T-cell (primary cell): ENCODE measurements at regions not wholly inside any gene's neighbourhood (a gene's known extent, or its start where the extent isn't known, plus 50 kb on each side); places are given as distances from the start of the nearest gene placed in this dataset.

Experiments used
- ATAC-seq, 4 experiments: fragments of 200-7000 bp in 3 of 4; fragments of 150-1000 bp in 1 of 4; cut with Tn5 transposase; replicated peaks in 1 of 4; 1 replicate in 3 of 4; 2 replicates in 1 of 4; pipeline ENCODE4 v1.10.0; 2021; ENCODE audit warnings: moderate library complexity in 3 of 4, mild to moderate bottlenecking in 2 of 4, moderate number of reproducible peaks in 1 of 4
- CTCF ChIA-PET, 2 donors: fragments of 300-600 bp; sonication (Branson Sonifier 250); formaldehyde crosslinking; loops; one replicate each; lab custom pipeline; 2022; ENCODE audit warnings: antibody characterized with exemption in 2 of 2; lab: Charles Lee
- POLR2A ChIA-PET, 2 donors: fragments of 300-600 bp; sonication (Branson Sonifier 250); formaldehyde crosslinking; loops; one replicate each; lab custom pipeline; 2022; ENCODE audit warnings: antibody characterized with exemption in 2 of 2; lab: Charles Lee
- DNase-seq, 35 experiments: peaks; one replicate each; pipeline versions ENCODE4 v3.0.0 to v3.0.0-alpha.2; 2013 to 2023
- H3K27ac ChIP-seq: one replicate; pipeline ENCODE4 v1.5.1; 2013; ENCODE audit warnings: low read length
- H3K27me3 ChIP-seq, 2 experiments: replicated peaks in 1 of 2; 1 replicate in 1 of 2; 2 replicates in 1 of 2; pipeline versions ENCODE4 v1.6.1 to v1.7.0; 2013; ENCODE audit warnings: low read length in 1 of 2, mixed read lengths in 1 of 2; ENCODE audit not compliant: control insufficient read depth in 2 of 2, insufficient read depth in 2 of 2; ENCODE audit errors: extremely low read depth in 1 of 2
- H3K36me3 ChIP-seq, 2 donors: 1 replicate in 1 of 2; 2 replicates in 1 of 2; pipeline versions ENCODE4 v1.6.1 to v1.7.0; 2013; ENCODE audit warnings: low read length in 1 of 2; ENCODE audit not compliant: control insufficient read depth in 2 of 2, insufficient read depth in 1 of 2; ENCODE audit errors: extremely low read depth in 1 of 2
- H3K4me1 ChIP-seq, 2 experiments: 1 replicate in 1 of 2; 2 replicates in 1 of 2; pipeline versions ENCODE4 v1.6.1 to v1.7.0; 2013; ENCODE audit warnings: low read length in 2 of 2, mixed read lengths in 1 of 2; ENCODE audit not compliant: insufficient read depth in 2 of 2, control insufficient read depth in 1 of 2; ENCODE audit errors: extremely low read depth in 1 of 2
- H3K4me3 ChIP-seq, 2 donors: 1 replicate in 1 of 2; 2 replicates in 1 of 2; pipeline versions ENCODE4 v1.5.1 to v1.7.0; 2013; ENCODE audit warnings: mild to moderate bottlenecking in 2 of 2, low read length in 1 of 2, moderate library complexity in 1 of 2; ENCODE audit not compliant: control insufficient read depth in 1 of 2; ENCODE audit errors: extremely low read depth in 1 of 2
- H3K9me3 ChIP-seq: 2 replicates; pipeline ENCODE4 v1.7.0; 2013
- H3K27ac Mint-ChIP-seq, 2 donors: one replicate each; pipeline ENCODE4 v1.8.0; 2020 to 2021; ENCODE audit warnings: mild to moderate bottlenecking in 2 of 2, mixed read lengths in 2 of 2
- H3K27me3 Mint-ChIP-seq, 2 donors: one replicate each; pipeline ENCODE4 v1.8.0; 2021 to 2022; ENCODE audit warnings: mixed read lengths in 2 of 2
- H3K36me3 Mint-ChIP-seq: one replicate; pipeline ENCODE4 v1.8.0; 2021; ENCODE audit warnings: mixed read lengths
- H3K4me1 Mint-ChIP-seq, 3 donors: one replicate each; pipeline ENCODE4 v1.8.0; 2020 to 2022; ENCODE audit warnings: mixed read lengths in 3 of 3, mild to moderate bottlenecking in 1 of 3
- H3K4me3 Mint-ChIP-seq, 3 donors: one replicate each; pipeline ENCODE4 v1.8.0; 2020 to 2022; ENCODE audit warnings: mild to moderate bottlenecking in 3 of 3, mixed read lengths in 3 of 3, moderate library complexity in 3 of 3
- H3K9me3 Mint-ChIP-seq, 3 donors: one replicate each; pipeline ENCODE4 v1.8.0; 2020 to 2022; ENCODE audit warnings: mixed read lengths in 3 of 3
- WGBS: methylation state at CpG from one replicate; pipeline ENCODE4 v1.1.5; 2013; ENCODE audit warnings: missing lambda C conversion rate; ENCODE audit not compliant: insufficient coverage; 5-methylcytosine and 5-hydroxymethylcytosine counted together

GRCh38 chr2:41152318-41152717 is 700.4 kb upstream of the SLC8A1 start:
- H3K9me3 ChIP-seq = no peaks in the 10 kb centered on the region
- H3K4me3 ChIP-seq = no peak overlapping the region
- H3K27ac Mint-ChIP-seq = no peak overlapping the region
- no peaks in the 10 kb centered on the region for H3K4me1 ChIP-seq
- no peaks in the 10 kb centered on the region for H3K36me3 ChIP-seq
- no peak for ATAC-seq
- H3K4me1 Mint-ChIP-seq = no peaks in the 10 kb centered on the region
- ChIA-PET POLR2A (no interaction called here), CTCF (no interaction called here)
- peaks cover 3 to 8% (median 6%) of the 10 kb centered on the region in 3 donors for H3K9me3 Mint-ChIP-seq
- no peak overlapping the region for H3K27ac ChIP-seq
- H3K27me3 Mint-ChIP-seq = no peaks in the 10 kb centered on the region
- H3K4me3 Mint-ChIP-seq = no peak overlapping the region
- no peaks in the 10 kb centered on the region for H3K27me3 ChIP-seq
- no peaks in the 10 kb centered on the region for H3K36me3 Mint-ChIP-seq
- no peak for DNase-seq

- no peak overlapping the region for H3K4me3 ChIP-seq
- no peaks in the 10 kb centered on the region for H3K9me3 ChIP-seq
- ChIA-PET POLR2A (no interaction called here), CTCF (no interaction called here)
- DNase-seq = no peak
- WGBS = no CpG with 5 or more reads among the region's 1 CpG
- H3K4me1 ChIP-seq = no peaks in the 10 kb centered on the region
- H3K27me3 ChIP-seq = no peaks in the 10 kb centered on the region
- no peaks in the 10 kb centered on the region for H3K36me3 ChIP-seq
- Mint-ChIP-seq H3K4me3 (no peak overlapping the region), H3K4me1 (no peaks in the 10 kb centered on the region), H3K9me3 (peaks cover 4 to 10% (median 7%) of the 10 kb centered on the region in 3 donors), H3K27ac (no peak overlapping the region), H3K27me3 (no peaks in the 10 kb centered on the region), H3K36me3 (no peaks in the 10 kb centered on the region)
- H3K27ac ChIP-seq = no peak overlapping the region
- no peak for ATAC-seq
These were observed 708.5 kb upstream of the SLC8A1 start for GRCh38 chr2:41160439-41160838.

DNA sequence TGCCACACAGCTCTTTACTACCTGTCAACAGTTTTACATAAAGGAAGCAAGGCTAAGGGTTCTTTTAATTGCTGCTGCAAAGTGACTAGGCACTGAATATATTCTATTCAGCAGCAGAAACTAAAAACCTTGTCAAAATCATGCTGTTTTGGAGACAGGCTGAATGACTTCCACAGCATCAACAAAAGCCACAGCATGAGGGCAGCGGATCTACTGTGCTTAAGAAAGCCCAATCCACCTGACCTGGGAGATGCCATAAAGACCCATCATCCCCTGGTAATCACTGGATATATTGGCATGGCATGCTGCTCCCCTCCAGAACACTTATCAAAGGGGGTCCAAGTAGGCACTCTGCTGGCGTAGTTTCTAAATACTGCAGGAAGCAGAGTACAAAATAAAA is 715.1 kb upstream of the SLC8A1 start:
- no peak for ATAC-seq
- H3K27ac Mint-ChIP-seq = no peak overlapping the region
- no peaks in the 10 kb centered on the region for H3K4me1 Mint-ChIP-seq
- 100% methylated on average over 1 of the region's 2 CpGs for WGBS
- peaks cover 0 to 4% (median 2%) of the 10 kb centered on the region in 3 donors for H3K9me3 Mint-ChIP-seq
- Histone ChIP-seq H3K4me1 (no peaks in the 10 kb centered on the region), H3K4me3 (no peak overlapping the region), H3K27me3 (no peaks in the 10 kb centered on the region), H3K36me3 (no peaks in the 10 kb centered on the region), H3K9me3 (no peaks in the 10 kb centered on the region), H3K27ac (no peak overlapping the region)
- H3K4me3 Mint-ChIP-seq = no peak overlapping the region
- CTCF ChIA-PET = no interaction called here
- POLR2A ChIA-PET = no interaction called here
- no peaks in the 10 kb centered on the region for H3K27me3 Mint-ChIP-seq
- no peak for DNase-seq
- no peaks in the 10 kb centered on the region for H3K36me3 Mint-ChIP-seq

GRCh38 chr2:41169744-41170143 is 717.9 kb upstream of the SLC8A1 start:
- CTCF ChIA-PET = no interaction called here
- Mint-ChIP-seq H3K4me1 (no peaks in the 10 kb centered on the region), H3K27me3 (no peaks in the 10 kb centered on the region), H3K36me3 (no peaks in the 10 kb centered on the region), H3K9me3 (peaks cover 0 to 4% (median 2%) of the 10 kb centered on the region in 3 donors), H3K27ac (no peak overlapping the region), H3K4me3 (no peak overlapping the region)
- H3K27me3 ChIP-seq = no peaks in the 10 kb centered on the region
- DNase-seq (no peak), ATAC-seq (no peak)
- POLR2A ChIA-PET = no interaction called here
- no peak overlapping the region for H3K4me3 ChIP-seq
- H3K36me3 ChIP-seq = no peaks in the 10 kb centered on the region
- no peaks in the 10 kb centered on the region for H3K9me3 ChIP-seq
- H3K27ac ChIP-seq = no peak overlapping the region
- H3K4me1 ChIP-seq = no peaks in the 10 kb centered on the region
- WGBS = 53% methylated on average over 2 of the region's 2 CpGs

- CTCF ChIA-PET = no interaction called here
- no peaks in the 10 kb centered on the region for H3K4me1 ChIP-seq
- Mint-ChIP-seq H3K9me3 (peaks cover 0 to 4% (median 2%) of the 10 kb centered on the region in 3 donors), H3K27ac (no peak overlapping the region), H3K4me3 (no peak overlapping the region), H3K36me3 (no peaks in the 10 kb centered on the region), H3K4me1 (no peaks in the 10 kb centered on the region), H3K27me3 (no peaks in the 10 kb centered on the region)
- no peak overlapping the region for H3K27ac ChIP-seq
- DNase-seq = no peak
- H3K9me3 ChIP-seq = no peaks in the 10 kb centered on the region
- POLR2A ChIA-PET = no interaction called here
- H3K36me3 ChIP-seq = no peaks in the 10 kb centered on the region
- H3K27me3 ChIP-seq = no peaks in the 10 kb centered on the region
- H3K4me3 ChIP-seq = no peak overlapping the region
- no CpG with 5 or more reads among the region's 1 CpG for WGBS
- ATAC-seq = no peak
These were observed 718.7 kb upstream of the SLC8A1 start for GRCh38 chr2:41170589-41170988.

- CTCF ChIA-PET = no interaction called here
- WGBS = no CpG with 5 or more reads among the region's 2 CpGs
- POLR2A ChIA-PET = no interaction called here
- Histone ChIP-seq H3K9me3 (no peaks in the 10 kb centered on the region), H3K4me1 (no peaks in the 10 kb centered on the region), H3K36me3 (no peaks in the 10 kb centered on the region), H3K27me3 (no peaks in the 10 kb centered on the region), H3K27ac (no peak overlapping the region), H3K4me3 (no peak overlapping the region)
- H3K27ac Mint-ChIP-seq = no peak overlapping the region
- no peak overlapping the region for H3K4me3 Mint-ChIP-seq
- no peaks in the 10 kb centered on the region for H3K27me3 Mint-ChIP-seq
- no peak for DNase-seq
- no peak for ATAC-seq
- peaks cover 0 to 14% (median 7%) of the 10 kb centered on the region in 3 donors for H3K9me3 Mint-ChIP-seq
- H3K4me1 Mint-ChIP-seq = no peaks in the 10 kb centered on the region
- H3K36me3 Mint-ChIP-seq = no peaks in the 10 kb centered on the region
These were observed 728.5 kb upstream of the SLC8A1 start for GRCh38 chr2:41180387-41180786.

- Histone ChIP-seq H3K9me3 (no peaks in the 10 kb centered on the region), H3K27ac (no peak overlapping the region), H3K4me3 (no peak overlapping the region), H3K36me3 (no peaks in the 10 kb centered on the region), H3K4me1 (no peaks in the 10 kb centered on the region), H3K27me3 (no peaks in the 10 kb centered on the region)
- Mint-ChIP-seq H3K27me3 (no peaks in the 10 kb centered on the region), H3K36me3 (no peaks in the 10 kb centered on the region), H3K4me3 (no peak overlapping the region), H3K9me3 (peaks cover 0 to 15% (median 5%) of the 10 kb centered on the region in 3 donors), H3K27ac (no peak overlapping the region), H3K4me1 (no peaks in the 10 kb centered on the region)
- ATAC-seq = no peak
- ChIA-PET POLR2A (no interaction called here), CTCF (no interaction called here)
- no peak for DNase-seq
- 72% methylated on average over 4 of the region's 5 CpGs for WGBS
These were observed 731.1 kb upstream of the SLC8A1 start for GRCh38 chr2:41182961-41183360.
